Type B pancreatic cell (in vitro differentiated cells): ENCODE measurements at regions not wholly inside any gene's neighbourhood (a gene's known extent, or its start where the extent isn't known, plus 50 kb on each side); places are given as distances from the start of the nearest gene placed in this dataset.
A peak's percentile ranks its signal among the peaks of the same experiment; 100 is the strongest.

Experiments used
- DNase-seq: peaks from one replicate; pipeline ENCODE4 v3.0.0; 2021; ENCODE audit warnings: mixed read lengths; ENCODE audit not compliant: unreplicated experiment; ENCODE audit errors: extremely low spot score
- H3K27ac Mint-ChIP-seq: 2 replicates; pipeline ENCODE4 v1.8.0; 2021; ENCODE audit warnings: mild to moderate bottlenecking, mixed read lengths
- H3K27me3 Mint-ChIP-seq: 2 replicates; pipeline ENCODE4 v1.8.0; 2021; ENCODE audit warnings: mixed read lengths
- H3K36me3 Mint-ChIP-seq: 2 replicates; pipeline ENCODE4 v1.8.0; 2021; ENCODE audit warnings: mixed read lengths
- H3K4me1 Mint-ChIP-seq: one replicate; pipeline ENCODE4 v1.8.0; 2021; ENCODE audit warnings: mixed read lengths; ENCODE audit not compliant: unreplicated experiment
- H3K4me3 Mint-ChIP-seq: 2 replicates; pipeline ENCODE4 v1.8.0; 2021; ENCODE audit warnings: mild to moderate bottlenecking, mixed read lengths
- H3K9me3 Mint-ChIP-seq: 2 replicates; pipeline ENCODE4 v1.8.0; 2021; ENCODE audit warnings: mixed read lengths
- TF ChIP-seq, protein P1 (sequence below): fragments of 200-600 bp; sonication (generic); conservative IDR thresholded peaks from 2 replicates; pipeline ENCODE4 v1.5.0; 2021; ENCODE audit warnings: antibody characterized with exemption, mild to moderate bottlenecking

DNA sequence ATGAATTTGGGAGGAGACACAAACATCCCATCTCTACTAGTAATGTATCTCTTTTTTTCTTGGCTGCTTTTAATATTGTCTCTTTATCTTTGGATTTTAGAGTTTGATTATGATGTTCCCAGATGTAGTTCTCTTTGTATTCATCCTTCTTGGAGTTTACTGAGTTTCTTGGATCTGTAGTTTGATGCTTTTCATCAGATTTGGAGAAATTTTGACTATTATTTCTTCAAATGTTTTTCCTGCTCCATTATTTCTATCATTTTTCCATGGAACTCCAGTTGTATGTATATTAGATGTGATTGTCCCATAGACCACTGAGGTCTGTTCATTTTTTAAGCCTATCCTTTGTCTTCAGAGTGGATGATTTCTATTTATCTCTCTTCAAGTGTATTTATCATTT, 90.7 kb upstream of the ARHGAP5 start:
- Mint-ChIP-seq H3K4me1 (peaks cover 14% of the 10 kb centered on the region), H3K9me3 (peaks cover 26% of the 10 kb centered on the region), H3K27ac (no peak overlapping the region), H3K27me3 (no peaks in the 10 kb centered on the region), H3K36me3 (no peaks in the 10 kb centered on the region), H3K4me3 (no peak overlapping the region)
- TF ChIP-seq, protein P1, sequence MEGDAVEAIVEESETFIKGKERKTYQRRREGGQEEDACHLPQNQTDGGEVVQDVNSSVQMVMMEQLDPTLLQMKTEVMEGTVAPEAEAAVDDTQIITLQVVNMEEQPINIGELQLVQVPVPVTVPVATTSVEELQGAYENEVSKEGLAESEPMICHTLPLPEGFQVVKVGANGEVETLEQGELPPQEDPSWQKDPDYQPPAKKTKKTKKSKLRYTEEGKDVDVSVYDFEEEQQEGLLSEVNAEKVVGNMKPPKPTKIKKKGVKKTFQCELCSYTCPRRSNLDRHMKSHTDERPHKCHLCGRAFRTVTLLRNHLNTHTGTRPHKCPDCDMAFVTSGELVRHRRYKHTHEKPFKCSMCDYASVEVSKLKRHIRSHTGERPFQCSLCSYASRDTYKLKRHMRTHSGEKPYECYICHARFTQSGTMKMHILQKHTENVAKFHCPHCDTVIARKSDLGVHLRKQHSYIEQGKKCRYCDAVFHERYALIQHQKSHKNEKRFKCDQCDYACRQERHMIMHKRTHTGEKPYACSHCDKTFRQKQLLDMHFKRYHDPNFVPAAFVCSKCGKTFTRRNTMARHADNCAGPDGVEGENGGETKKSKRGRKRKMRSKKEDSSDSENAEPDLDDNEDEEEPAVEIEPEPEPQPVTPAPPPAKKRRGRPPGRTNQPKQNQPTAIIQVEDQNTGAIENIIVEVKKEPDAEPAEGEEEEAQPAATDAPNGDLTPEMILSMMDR = no peak
- DNase-seq = no peak

DNA sequence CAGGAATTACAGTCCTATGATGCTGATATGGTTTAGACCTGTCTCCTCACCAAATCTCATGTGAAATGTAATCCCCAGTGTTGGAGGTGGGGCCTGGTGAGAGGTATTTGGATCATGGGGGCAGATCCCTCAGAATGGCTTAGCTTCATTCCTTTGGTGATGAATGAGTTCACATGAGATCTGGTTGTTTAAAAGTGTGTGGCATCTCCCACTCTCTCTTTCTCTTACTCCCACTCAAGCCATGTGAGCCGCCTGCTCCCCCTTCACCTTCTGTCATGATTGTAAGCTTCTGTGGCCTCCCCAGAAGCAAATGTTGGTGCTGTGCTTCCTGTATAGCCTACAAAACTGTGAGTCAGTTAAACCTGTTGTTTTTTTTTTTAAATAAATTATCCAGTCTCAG, 89.4 kb upstream of the ARHGAP5 start:
- no peaks in the 10 kb centered on the region for H3K27me3 Mint-ChIP-seq
- TF ChIP-seq, protein P1 = no peak
- DNase-seq = no peak
- peaks cover 14% of the 10 kb centered on the region for H3K9me3 Mint-ChIP-seq
- H3K36me3 Mint-ChIP-seq = no peaks in the 10 kb centered on the region
- peaks cover 27% of the 10 kb centered on the region for H3K4me1 Mint-ChIP-seq
- H3K27ac Mint-ChIP-seq = no peak overlapping the region
- no peak overlapping the region for H3K4me3 Mint-ChIP-seq

DNA sequence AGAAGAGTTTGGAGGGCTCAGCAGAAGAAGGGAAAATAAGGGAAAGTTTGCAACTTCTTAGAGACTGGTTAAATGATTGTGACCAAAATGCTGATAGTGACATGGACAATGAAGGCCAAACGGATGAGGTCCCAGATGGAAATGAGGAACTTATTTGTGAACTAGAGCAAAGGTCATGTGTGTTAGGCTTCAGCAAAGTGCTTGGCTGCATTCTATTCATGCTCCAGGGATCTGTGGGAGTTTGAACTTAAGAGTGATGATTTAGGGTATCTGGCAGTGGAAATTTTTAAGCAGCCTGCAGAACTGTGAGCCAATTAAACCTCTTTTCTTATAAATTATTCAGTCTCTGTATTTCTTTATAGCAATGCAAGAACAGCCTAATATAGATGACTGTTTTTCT, 88.9 kb upstream of the ARHGAP5 start:
- H3K9me3 Mint-ChIP-seq = peaks cover 13% of the 10 kb centered on the region
- no peak overlapping the region for H3K4me3 Mint-ChIP-seq
- TF ChIP-seq, protein P1 = no peak
- peaks cover 30% of the 10 kb centered on the region for H3K4me1 Mint-ChIP-seq
- H3K27ac Mint-ChIP-seq = no peak overlapping the region
- no peaks in the 10 kb centered on the region for H3K36me3 Mint-ChIP-seq
- no peak for DNase-seq
- H3K27me3 Mint-ChIP-seq = no peaks in the 10 kb centered on the region

DNA sequence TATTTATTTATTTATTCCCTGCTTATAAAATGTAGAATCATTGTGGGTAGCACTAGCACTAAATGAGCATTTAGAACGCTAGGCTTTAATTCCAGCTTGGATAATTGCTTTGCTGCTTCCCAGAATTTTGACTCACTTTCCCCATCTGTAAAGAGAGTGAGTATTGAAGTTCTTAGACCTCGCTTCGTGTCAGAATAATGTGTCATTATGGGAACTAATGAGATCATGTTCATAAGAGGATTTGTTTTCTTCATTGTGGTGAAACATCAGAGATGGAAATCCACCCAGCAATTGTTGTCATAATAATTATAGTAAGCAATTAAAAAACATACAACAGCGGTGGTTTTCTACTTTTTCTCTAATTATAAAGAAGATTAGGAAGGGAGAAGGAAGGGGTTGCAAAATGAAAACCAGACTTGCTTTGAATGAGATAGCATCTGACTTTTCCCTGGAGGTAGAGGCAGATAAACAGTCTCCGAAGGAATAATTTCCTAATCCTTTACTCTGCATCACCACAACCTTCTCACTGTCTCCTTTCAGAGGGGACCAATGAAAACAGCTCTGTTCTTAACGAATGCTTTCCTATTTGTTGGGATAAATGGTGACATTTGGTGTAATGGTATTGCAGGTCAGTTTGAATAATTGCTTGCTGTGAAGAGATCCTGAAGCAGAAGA, 86.8 kb upstream of the ARHGAP5 start:
- Mint-ChIP-seq H3K27ac (peak overlapping the region; percentile 23), H3K9me3 (peaks cover 13% of the 10 kb centered on the region), H3K36me3 (no peaks in the 10 kb centered on the region), H3K4me1 (peaks cover 45% of the 10 kb centered on the region), H3K27me3 (no peaks in the 10 kb centered on the region), H3K4me3 (peak overlapping the region; percentile 41)
- TF ChIP-seq, protein P1 = no peak
- DNase-seq = no peak

DNA sequence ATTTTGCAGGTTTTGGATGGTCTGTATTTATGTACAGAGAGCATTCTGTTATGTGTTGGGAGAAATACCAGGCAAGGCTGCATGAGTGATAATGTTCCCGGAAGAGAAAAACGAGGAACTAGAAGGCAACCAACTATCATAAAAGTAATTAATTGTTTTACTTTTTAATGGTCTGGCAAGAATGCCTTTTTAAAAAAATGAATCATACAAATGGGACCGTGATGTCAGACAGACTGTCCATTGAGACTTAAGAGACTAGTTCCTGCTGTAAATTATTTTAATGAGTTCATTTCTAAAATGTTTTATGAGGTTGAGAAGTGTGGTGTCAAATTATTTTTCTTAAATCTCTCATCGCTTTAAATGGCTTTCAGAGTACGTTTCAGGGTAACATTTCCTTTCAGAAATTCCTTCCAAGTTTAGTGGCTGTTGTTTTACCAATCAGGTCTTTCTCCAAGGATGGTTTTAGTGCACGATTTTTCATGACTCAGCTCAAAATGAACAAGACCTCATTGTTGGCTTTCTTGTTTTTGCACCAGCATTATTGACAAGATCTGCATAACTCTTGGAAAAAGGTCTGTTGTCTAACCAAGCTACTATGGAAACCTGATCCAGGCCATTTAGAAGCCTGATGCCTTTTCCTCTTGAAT, 86.1 kb upstream of the ARHGAP5 start:
- H3K27ac Mint-ChIP-seq = peak overlapping the region; percentile 23
- H3K36me3 Mint-ChIP-seq = no peaks in the 10 kb centered on the region
- no peak for DNase-seq
- no peaks in the 10 kb centered on the region for H3K27me3 Mint-ChIP-seq
- H3K4me1 Mint-ChIP-seq = peaks cover 46% of the 10 kb centered on the region
- H3K9me3 Mint-ChIP-seq = peaks cover 13% of the 10 kb centered on the region
- TF ChIP-seq, protein P1 = no peak
- H3K4me3 Mint-ChIP-seq = peak overlapping the region; percentile 41
